Cerebellar cortex (tissue), 1 donor: ENCODE measurements at regions not wholly inside any gene's neighbourhood (a gene's known extent, or its start where the extent isn't known, plus 50 kb on each side); places are given as distances from the start of the nearest gene placed in this dataset.

ENCODE experiments used
- DNase-seq: peaks from one replicate; pipeline ENCODE4 v3.0.0-alpha.2; 2015; ENCODE audit warnings: low spot score

- no peak for DNase-seq
Observed at GRCh38 chr4:176011529-176011928, 54.1 kb upstream of the WDR17 start.

- no peak for DNase-seq
Observed at GRCh38 chr4:176013476-176014247, 52.0 kb upstream of the WDR17 start.

- no peak for DNase-seq
Observed at GRCh38 chr4:176014583-176015108, 51.0 kb upstream of the WDR17 start.
